ENCODE measurements at regions not wholly inside any gene's neighbourhood (a gene's known extent, or its start where the extent isn't known, plus 50 kb on each side); places are given as distances from the start of the nearest gene placed in this dataset.
"Not testable (repeated sequence)": the region's sequence is repeated elsewhere in the genome, so short reads cannot be mapped to it uniquely, and the experiment has no call there.

DNA sequence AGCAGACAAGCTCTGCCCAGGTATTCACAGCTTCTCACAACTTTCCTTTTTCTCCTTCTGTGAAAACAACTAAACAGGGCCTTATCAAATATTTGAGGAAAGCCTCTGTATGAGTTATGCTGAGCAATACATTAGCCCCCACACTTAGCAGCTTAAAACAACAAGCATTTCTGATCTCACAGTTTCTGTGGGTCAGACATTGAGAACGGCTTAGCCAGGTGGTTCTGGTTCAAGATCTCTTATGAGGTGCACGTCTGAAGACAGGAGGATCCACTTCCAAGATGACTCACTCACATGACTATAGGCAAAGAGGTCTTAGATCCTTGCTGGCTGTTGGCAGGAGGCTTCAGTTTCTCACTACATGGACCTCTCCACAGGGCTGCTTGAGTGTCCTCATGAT is 181.4 kb upstream of the WSCD1 start:
- DNase-seq (ENCODE audit: low read depth) = no peak
- no peak for TF ChIP-seq CTCF (IDR thresholded peaks at IDR 0.05; ENCODE audit: low read depth, low read length, missing control alignments)
- H3K4me3 ChIP-seq (ENCODE audit: low read depth, low read length) = no peak overlapping the region

DNA sequence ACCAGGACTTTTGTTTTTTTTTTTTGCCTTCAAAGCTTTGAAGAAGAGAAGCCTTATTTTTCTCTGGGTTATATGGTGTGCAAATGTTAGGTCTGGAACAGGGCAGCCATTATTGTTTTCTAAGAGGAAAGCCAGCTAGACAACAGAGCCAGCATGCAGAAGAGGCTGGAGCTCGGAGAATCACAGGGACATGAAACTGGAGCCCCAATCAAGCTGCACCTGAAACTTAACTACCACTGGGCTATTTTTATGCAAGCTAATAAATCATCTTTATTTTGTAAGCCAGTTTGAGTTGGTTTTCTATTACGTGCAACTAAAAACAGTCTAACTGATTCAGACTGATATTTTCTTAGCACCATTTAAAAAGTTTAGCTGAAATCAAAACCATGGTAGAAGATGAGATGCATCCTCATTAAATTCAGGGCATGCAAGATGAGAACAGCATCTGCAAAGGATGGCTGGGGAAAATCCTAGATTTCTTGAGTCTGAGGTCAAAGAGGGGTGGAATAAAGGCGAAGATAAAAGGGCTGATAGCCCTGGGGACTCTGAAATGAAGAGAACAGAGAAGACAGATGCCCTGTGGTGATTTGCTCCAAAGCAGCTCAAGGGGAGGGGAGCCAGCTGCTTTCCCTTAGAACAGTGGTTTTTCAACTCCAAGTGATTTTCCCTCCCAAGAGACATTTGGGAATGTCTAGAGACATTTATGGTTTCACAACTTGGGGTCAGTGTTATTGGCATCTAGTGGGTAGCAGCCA is 177.1 kb upstream of the WSCD1 start:
- DNase-seq (ENCODE audit: low read depth) = no peak
- TF ChIP-seq CTCF (IDR thresholded peaks at IDR 0.05; ENCODE audit: low read depth, low read length, missing control alignments) = no peak
- H3K4me3 ChIP-seq (ENCODE audit: low read depth, low read length) = no peak overlapping the region

DNA sequence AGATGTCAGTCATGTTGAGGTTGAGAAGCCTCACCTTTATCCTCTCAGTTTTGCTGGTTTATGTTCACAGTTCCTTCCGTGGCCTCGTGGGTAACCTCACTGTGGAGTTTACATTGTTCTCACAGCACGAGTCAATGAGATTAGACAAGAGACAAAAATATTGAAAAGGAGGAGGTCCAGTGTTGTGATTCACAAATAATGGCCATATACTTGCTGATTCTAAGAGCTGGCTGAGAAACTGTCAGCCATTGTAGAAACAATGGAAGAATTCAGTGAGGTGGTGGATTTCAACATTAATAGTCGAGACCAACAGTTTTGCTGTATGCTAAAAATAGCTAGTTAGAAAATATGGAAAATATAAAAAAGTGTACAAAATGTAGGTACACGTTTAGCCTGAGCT is 176.4 kb upstream of the WSCD1 start:
- H3K4me3 ChIP-seq (ENCODE audit: low read depth, low read length) = no peak overlapping the region
- DNase-seq (ENCODE audit: low read depth) = no peak
- no peak for TF ChIP-seq CTCF (IDR thresholded peaks at IDR 0.05; ENCODE audit: low read depth, low read length, missing control alignments)

- DNase-seq (ENCODE audit: low read depth) = no peak
- no peak overlapping the region for H3K4me3 ChIP-seq (ENCODE audit: low read depth, low read length)
- TF ChIP-seq CTCF (IDR thresholded peaks at IDR 0.05; ENCODE audit: low read depth, low read length, missing control alignments) = no peak
These were observed 174.9 kb upstream of the WSCD1 start for GRCh38 chr17:5895276-5895675.

DNA sequence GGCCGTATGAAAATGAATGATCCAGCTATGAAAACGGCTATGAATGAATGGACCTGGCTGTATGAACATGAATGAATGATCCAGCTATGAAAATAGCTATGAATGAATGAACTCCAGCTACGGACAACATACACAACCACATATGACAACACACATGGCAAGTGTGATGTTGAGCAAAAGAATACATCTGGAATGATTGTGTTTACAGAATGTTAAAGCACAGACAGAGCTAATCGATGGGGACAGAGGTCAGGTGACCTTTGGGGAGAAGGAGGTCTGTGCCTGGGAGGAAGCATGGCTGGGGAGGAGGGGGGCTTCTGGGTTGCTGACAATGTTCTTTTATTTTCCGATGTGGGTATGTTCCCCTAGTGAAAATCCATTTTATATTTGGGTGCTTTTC is 174.0 kb upstream of the WSCD1 start:
- no peak overlapping the region for H3K4me3 ChIP-seq (ENCODE audit: low read depth, low read length)
- no peak for DNase-seq (ENCODE audit: low read depth)
- no peak for TF ChIP-seq CTCF (IDR thresholded peaks at IDR 0.05; ENCODE audit: low read depth, low read length, missing control alignments)

GRCh38 chr17:5897275-5897911 is 172.8 kb upstream of the WSCD1 start:
- DNase-seq (ENCODE audit: low read depth) = no peak
- H3K4me3 ChIP-seq (ENCODE audit: low read depth, low read length) = no peak overlapping the region
- TF ChIP-seq CTCF (IDR thresholded peaks at IDR 0.05; ENCODE audit: low read depth, low read length, missing control alignments) = no peak

DNA sequence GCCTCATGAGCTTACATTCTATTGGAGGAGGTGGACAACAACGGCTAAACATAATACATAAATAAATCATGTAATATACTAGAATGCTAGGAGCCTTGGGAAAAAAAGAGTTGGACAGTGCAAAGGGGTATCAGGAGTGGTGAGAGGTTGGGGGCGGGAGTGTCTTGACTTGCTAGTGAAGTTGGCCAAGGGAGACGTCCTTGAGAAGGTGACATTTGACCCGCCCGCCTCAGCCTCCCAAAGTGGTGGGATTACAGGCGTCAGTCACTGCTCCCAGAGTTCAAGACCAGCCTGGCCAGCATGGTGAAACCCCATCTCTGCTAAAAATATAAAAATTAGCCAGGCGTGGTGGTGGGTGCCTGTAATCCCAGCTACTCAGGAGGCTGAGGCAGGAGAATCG is 172.2 kb upstream of the WSCD1 start:
- not testable (repeated sequence) for DNase-seq (ENCODE audit: low read depth); H3K4me3 ChIP-seq (ENCODE audit: low read depth, low read length)
